ENCODE measurements at regions not wholly inside any gene's neighbourhood (a gene's known extent, or its start where the extent isn't known, plus 50 kb on each side); places are given as distances from the start of the nearest gene placed in this dataset.

DNA sequence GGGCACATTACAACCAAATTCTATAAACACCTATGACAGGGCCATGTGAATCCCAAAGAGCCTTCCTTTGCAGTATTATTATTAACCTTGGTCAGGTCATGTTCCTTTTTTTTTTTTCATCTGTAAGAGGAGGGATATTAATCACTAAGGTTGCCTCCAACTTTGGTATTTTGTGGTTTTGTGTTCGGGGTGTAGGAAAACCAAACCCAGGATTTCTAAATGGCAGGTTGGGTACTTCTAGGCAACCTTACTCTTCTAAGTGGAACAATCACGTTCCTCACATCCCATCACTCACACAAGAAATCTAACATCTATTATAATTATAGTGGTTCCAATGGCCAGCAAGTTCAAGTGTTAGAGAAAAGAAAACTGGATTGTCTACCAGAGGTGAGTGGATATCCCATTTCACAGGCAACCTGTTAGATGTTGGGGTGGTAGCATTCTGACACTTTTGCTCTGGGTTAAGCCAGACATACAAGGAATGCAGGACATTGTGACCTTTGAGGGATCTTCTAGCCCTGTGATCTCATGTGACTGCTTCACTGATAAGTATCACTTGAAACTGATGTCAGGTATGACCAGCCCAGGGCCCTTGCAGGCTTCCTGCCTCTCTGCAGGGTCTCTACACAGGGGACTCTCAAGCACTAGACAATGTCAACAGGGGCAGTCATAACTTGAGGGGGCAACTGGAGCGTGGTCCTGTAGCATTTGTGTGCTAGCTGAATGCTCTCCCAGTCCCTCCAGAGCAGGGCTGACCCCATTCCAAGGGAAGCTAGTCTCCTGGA, 126.2 kb upstream of the VLDLR start (continued):
- TF ChIP-seq NR2F2 (IDR thresholded peaks at IDR 0.05; ENCODE audit: borderline replicate concordance, low read depth): no peak
- no peak for TF ChIP-seq PAF1 (CRISPR knock-in tag; IDR thresholded peaks at IDR 0.05)
- no peak for TF ChIP-seq TRIM22 (IDR thresholded peaks at IDR 0.05)
- TF ChIP-seq ZNF710 (CRISPR knock-in tag; IDR thresholded peaks at IDR 0.05; ENCODE audit: borderline replicate concordance): no peak
- TF ChIP-seq CREM (IDR thresholded peaks at IDR 0.05): no peak
- no peak for TF ChIP-seq CREM (CRISPR knock-in tag; IDR thresholded peaks at IDR 0.05)
- no peak for TF ChIP-seq ZMAT5 (CRISPR knock-in tag; IDR thresholded peaks at IDR 0.05; ENCODE audit: borderline replicate concordance, low read depth)
- TF ChIP-seq ZNF644 (CRISPR knock-in tag; IDR thresholded peaks at IDR 0.05; ENCODE audit: low read depth): no peak
- no peak for TF ChIP-seq ATM (IDR thresholded peaks at IDR 0.05; ENCODE audit: borderline replicate concordance)

GRCh38 chr9:2496169-2496568, 125.4 kb upstream of the VLDLR start:
- Histone ChIP-seq H3K27ac (ENCODE audit: extremely low read length, insufficient read depth, low read length) (no peak overlapping the region), H4K20me1 (ENCODE audit: insufficient read depth, low read length) (no peaks in the 10 kb centered on the region), H3K79me2 (ENCODE audit: insufficient read depth, low read length) (no peaks in the 10 kb centered on the region), H3K36me3 (replicated peaks in 1 of 2; ENCODE audit: control insufficient read depth in 1 of 2, insufficient read depth in 2 of 2, low read length in 2 of 2) (no peaks in the 10 kb centered on the region), H3K9ac (ENCODE audit: insufficient read depth, low read depth, low read length) (no peak overlapping the region), H3K4me3 (replicated peaks in 1 of 3; ENCODE audit: insufficient read depth in 1 of 3, low read depth in 2 of 3, low read length in 3 of 3) (no peak overlapping the region), H3K4me1 (ENCODE audit: insufficient read depth, low read length) (no peaks in the 10 kb centered on the region), H3K27me3 (ENCODE audit: control insufficient read depth in 1 of 2, insufficient read depth in 2 of 2, low read length in 2 of 2) (0 out of 5 replicates have a peak, but pooled peaks cover 0 to 3% of the 10 kb centered on the region in 2 experiments), H3K4me2 (ENCODE audit: low read depth, low read length) (no peak overlapping the region), H3K9me3 (ENCODE audit: low read length) (no peaks in the 10 kb centered on the region), H2AFZ (ENCODE audit: low read length) (no peak overlapping the region)
- intact Hi-C loops (cut with micrococcal nuclease; ENCODE audit: unreplicated experiment) (no loop called here), in situ Hi-C loops (cut with HindIII; ENCODE audit: extremely low pct_ligation_motif_present, low pct_unique_long_range_greater_than_20kb) (no loop called here)
- FAIRE-seq (no peak), DNase-seq (ENCODE audit: low spot score) (no peak), ATAC-seq (no peak)
- ChIA-PET CTCF (ENCODE audit: low intra/inter-chr PET ratio, low total read pairs) (no interaction called here), POLR2A (no interaction called here)
- BruUV-seq (replicated peaks): no TSS peak
- WGBS (ENCODE audit: low lambda C conversion rate): 24% methylated on average over 4 of the region's 5 CpGs
- TF ChIP-seq ZNF121 (CRISPR knock-in tag; IDR thresholded peaks at IDR 0.05): no peak
- no peak for TF ChIP-seq ZBED4 (CRISPR knock-in tag; IDR thresholded peaks at IDR 0.05; ENCODE audit: borderline replicate concordance)
- no peak for TF ChIP-seq RAD21 (CRISPR knock-in tag; IDR thresholded peaks at IDR 0.05)
- TF ChIP-seq CHD4 (IDR thresholded peaks at IDR 0.05; ENCODE audit: borderline replicate concordance, low read length): no peak
- TF ChIP-seq TGIF2 (CRISPR knock-in tag; IDR thresholded peaks at IDR 0.05): no peak

Measured in HepG2 (cell line).